MM.1S (cell line): ENCODE measurements at regions not wholly inside any gene's neighbourhood (a gene's known extent, or its start where the extent isn't known, plus 50 kb on each side); places are given as distances from the start of the nearest gene placed in this dataset.

Experiments used
- DNase-seq: peaks from one replicate; pipeline ENCODE4 v3.0.0-alpha.2; 2015
- H2AFZ ChIP-seq: fragments of 300-600 bp; sonication (generic); 2 replicates; pipeline ENCODE4 v1.6.0; 2016; ENCODE audit warnings: antibody characterized with exemption, low read length
- H3F3A ChIP-seq: fragments of 300-600 bp; sonication (generic); 2 replicates; pipeline ENCODE4 v1.6.1; 2016; ENCODE audit warnings: mild to moderate bottlenecking, antibody characterized with exemption, low read length, moderate library complexity, mixed read lengths; ENCODE audit not compliant: insufficient read depth
- H3K27ac ChIP-seq: fragments of 300-600 bp; sonication (generic); 2 replicates; pipeline ENCODE4 v1.5.1; 2016; ENCODE audit warnings: mild to moderate bottlenecking, low read length
- H3K27me3 ChIP-seq: fragments of 300-600 bp; sonication (generic); replicated peaks from 2 replicates; pipeline ENCODE4 v1.6.0; 2016; ENCODE audit warnings: low read length; ENCODE audit not compliant: insufficient read depth
- H3K36me3 ChIP-seq: fragments of 300-600 bp; sonication (generic); replicated peaks from 2 replicates; pipeline ENCODE4 v1.6.1; 2016; ENCODE audit warnings: mild to moderate bottlenecking, low read length, mixed read lengths; ENCODE audit not compliant: insufficient read depth
- H3K4me1 ChIP-seq: fragments of 300-600 bp; sonication (generic); 2 replicates; pipeline ENCODE4 v1.6.1; 2016; ENCODE audit warnings: low read length, mixed read lengths
- H3K4me2 ChIP-seq: fragments of 300-600 bp; sonication (generic); 2 replicates; pipeline ENCODE4 v1.6.0; 2016; ENCODE audit warnings: low read depth, low read length
- H3K4me3 ChIP-seq: fragments of 300-600 bp; sonication (generic); 2 replicates; pipeline ENCODE4 v1.5.1; 2016; ENCODE audit warnings: low read length, mixed read lengths
- H3K79me2 ChIP-seq: fragments of 300-600 bp; sonication (generic); 2 replicates; pipeline ENCODE4 v1.6.1; 2016; ENCODE audit warnings: mixed run types, low read length, mixed read lengths
- H3K9ac ChIP-seq: fragments of 300-600 bp; sonication (generic); 2 replicates; pipeline ENCODE4 v1.6.1; 2016; ENCODE audit warnings: low read length, mixed read lengths
- H3K9me2 ChIP-seq: fragments of 300-600 bp; sonication (generic); replicated peaks from 2 replicates; pipeline ENCODE4 v1.6.1; 2016; ENCODE audit warnings: mild to moderate bottlenecking, low read length, mixed read lengths; ENCODE audit not compliant: insufficient read depth
- H3K9me3 ChIP-seq: fragments of 300-600 bp; sonication (generic); replicated peaks from 2 replicates; pipeline ENCODE4 v1.6.1; 2016; ENCODE audit warnings: mild to moderate bottlenecking, low read length, mixed read lengths; ENCODE audit not compliant: insufficient read depth
- H4K20me1 ChIP-seq: fragments of 300-600 bp; sonication (generic); 2 replicates; pipeline ENCODE4 v1.6.1; 2016; ENCODE audit warnings: mild to moderate bottlenecking, low read length, moderate library complexity, mixed read lengths; ENCODE audit not compliant: insufficient read depth
- EZH2 ChIP-seq: fragments of 300-600 bp; sonication (generic); optimal IDR thresholded peaks from 2 replicates; pipeline ENCODE3; 2017; ENCODE audit warnings: low read depth, mild to moderate bottlenecking, antibody characterized with exemption, low read length, mixed read lengths
- EZH2phosphoT487 ChIP-seq: fragments of 300-600 bp; sonication (generic); IDR thresholded peaks from 2 replicates; pipeline ENCODE4 v1.6.1; 2018; ENCODE audit warnings: antibody characterized with exemption, low read length
- TF ChIP-seq, protein P1 (sequence below): fragments of 300-600 bp; sonication (generic); IDR thresholded peaks from 2 replicates; pipeline ENCODE4 v1.5.1; 2016; ENCODE audit warnings: antibody characterized with exemption, low read length, mixed read lengths

DNA sequence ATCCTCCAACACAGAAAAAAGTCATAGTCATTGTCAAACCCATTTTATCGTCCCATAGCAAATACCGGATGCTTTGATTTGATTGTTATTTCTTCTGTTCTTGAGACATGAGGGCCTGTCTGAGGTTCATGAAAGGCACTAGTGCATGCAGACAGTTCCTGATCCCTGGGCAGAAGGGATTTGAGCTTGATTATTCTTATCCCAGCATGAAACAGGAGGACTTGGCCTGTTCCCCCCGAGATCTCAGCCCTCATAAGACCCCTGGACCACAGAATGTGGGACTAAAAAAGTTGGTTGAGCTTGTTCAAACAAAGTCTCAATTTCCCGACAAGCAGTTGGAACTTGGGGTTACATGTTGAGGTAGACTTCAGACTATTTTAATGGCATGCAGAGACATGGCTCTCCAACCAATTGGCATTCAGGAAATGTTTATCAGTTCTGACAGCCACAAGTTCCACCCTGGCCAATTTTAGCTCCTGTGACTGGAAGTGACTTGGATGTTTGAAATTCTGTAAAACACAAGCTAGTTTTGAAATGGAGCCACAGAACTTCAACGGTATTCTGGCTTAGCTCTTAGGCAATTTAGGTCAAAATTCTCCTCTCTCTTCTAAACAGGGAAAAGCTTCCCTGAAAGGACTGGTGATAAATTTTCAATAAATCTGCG, 366.9 kb upstream of the SLC14A2 start:
- Histone ChIP-seq H3K4me3 (no peak overlapping the region), H3K4me2 (no peak overlapping the region), H2AFZ (no peak overlapping the region), H3K27ac (no peak overlapping the region), H3K27me3 (no peaks in the 10 kb centered on the region), H4K20me1 (no peaks in the 10 kb centered on the region), H3K79me2 (no peaks in the 10 kb centered on the region), H3K9me3 (no peaks in the 10 kb centered on the region), H3K4me1 (no peaks in the 10 kb centered on the region), H3K36me3 (no peaks in the 10 kb centered on the region), H3K9me2 (no peaks in the 10 kb centered on the region), H3F3A (no peaks in the 10 kb centered on the region), H3K9ac (no peak overlapping the region)
- TF ChIP-seq EZH2: no peak
- TF ChIP-seq, protein P1, sequence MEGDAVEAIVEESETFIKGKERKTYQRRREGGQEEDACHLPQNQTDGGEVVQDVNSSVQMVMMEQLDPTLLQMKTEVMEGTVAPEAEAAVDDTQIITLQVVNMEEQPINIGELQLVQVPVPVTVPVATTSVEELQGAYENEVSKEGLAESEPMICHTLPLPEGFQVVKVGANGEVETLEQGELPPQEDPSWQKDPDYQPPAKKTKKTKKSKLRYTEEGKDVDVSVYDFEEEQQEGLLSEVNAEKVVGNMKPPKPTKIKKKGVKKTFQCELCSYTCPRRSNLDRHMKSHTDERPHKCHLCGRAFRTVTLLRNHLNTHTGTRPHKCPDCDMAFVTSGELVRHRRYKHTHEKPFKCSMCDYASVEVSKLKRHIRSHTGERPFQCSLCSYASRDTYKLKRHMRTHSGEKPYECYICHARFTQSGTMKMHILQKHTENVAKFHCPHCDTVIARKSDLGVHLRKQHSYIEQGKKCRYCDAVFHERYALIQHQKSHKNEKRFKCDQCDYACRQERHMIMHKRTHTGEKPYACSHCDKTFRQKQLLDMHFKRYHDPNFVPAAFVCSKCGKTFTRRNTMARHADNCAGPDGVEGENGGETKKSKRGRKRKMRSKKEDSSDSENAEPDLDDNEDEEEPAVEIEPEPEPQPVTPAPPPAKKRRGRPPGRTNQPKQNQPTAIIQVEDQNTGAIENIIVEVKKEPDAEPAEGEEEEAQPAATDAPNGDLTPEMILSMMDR: no peak
- TF ChIP-seq EZH2phosphoT487: no peak
- no peak for DNase-seq

DNA sequence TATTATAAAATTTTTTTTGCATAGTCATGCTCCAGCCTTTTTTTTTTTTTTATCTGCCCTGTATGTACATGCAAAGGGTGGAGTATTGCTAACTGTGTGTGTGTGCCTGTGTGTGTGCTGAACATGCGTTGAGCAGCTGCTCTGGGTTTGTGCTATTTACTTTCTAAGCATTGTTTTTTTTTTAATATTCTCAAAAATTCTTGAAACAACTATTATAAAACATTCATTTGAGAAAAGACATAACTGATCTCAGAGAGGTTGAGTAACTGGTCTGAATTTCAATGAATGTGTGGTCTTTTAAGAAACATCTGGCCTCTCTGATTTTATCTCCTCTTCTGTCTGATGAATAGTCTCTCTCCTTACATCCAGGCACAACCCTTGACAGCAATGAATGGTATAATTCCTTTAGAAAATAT, 366.0 kb upstream of the SLC14A2 start:
- no peaks in the 10 kb centered on the region for H3K36me3 ChIP-seq
- no peaks in the 10 kb centered on the region for H3K9me2 ChIP-seq
- TF ChIP-seq, protein P1: no peak
- no peak for TF ChIP-seq EZH2phosphoT487
- no peak for TF ChIP-seq EZH2
- H3K79me2 ChIP-seq: no peaks in the 10 kb centered on the region
- no peaks in the 10 kb centered on the region for H3F3A ChIP-seq
- no peaks in the 10 kb centered on the region for H3K27me3 ChIP-seq
- no peaks in the 10 kb centered on the region for H3K4me1 ChIP-seq
- no peak overlapping the region for H3K27ac ChIP-seq
- H3K9me3 ChIP-seq: no peaks in the 10 kb centered on the region
- no peaks in the 10 kb centered on the region for H4K20me1 ChIP-seq
- H3K4me2 ChIP-seq: no peak overlapping the region
- H3K4me3 ChIP-seq: no peak overlapping the region
- no peak overlapping the region for H2AFZ ChIP-seq
- H3K9ac ChIP-seq: no peak overlapping the region
- DNase-seq: no peak

DNA sequence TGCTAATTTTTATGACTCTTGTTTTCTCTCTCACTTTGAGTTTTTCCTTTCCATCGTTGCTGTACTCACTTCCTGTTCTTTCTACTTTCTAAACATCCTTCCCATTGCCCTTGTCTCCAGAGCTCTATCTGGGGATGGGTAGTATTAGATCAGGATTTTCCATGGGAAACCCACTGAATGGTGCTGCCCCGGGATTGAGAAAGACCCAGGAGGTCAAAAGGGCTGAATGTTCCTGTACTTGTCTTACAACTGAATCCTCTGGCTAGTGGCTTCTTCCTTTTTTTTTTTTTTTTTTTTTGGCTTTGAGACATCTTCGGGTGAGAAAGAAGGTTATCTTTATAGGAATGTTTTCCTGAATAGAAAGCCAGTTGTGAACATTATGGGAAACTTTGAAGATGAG, 364.8 kb upstream of the SLC14A2 start:
- TF ChIP-seq EZH2: no peak
- TF ChIP-seq EZH2phosphoT487: no peak
- TF ChIP-seq, protein P1: no peak
- H2AFZ ChIP-seq: no peak overlapping the region

More for the DNA sequence above, 364.8 kb upstream of the SLC14A2 start:
- no peaks in the 10 kb centered on the region for H4K20me1 ChIP-seq
- H3K4me2 ChIP-seq: no peak overlapping the region
- H3K4me3 ChIP-seq: no peak overlapping the region
- no peaks in the 10 kb centered on the region for H3K36me3 ChIP-seq
- no peak overlapping the region for H3K9ac ChIP-seq
- no peak overlapping the region for H3K27ac ChIP-seq
- no peak for DNase-seq
- no peaks in the 10 kb centered on the region for H3K27me3 ChIP-seq
- H3K9me3 ChIP-seq: no peaks in the 10 kb centered on the region
- no peaks in the 10 kb centered on the region for H3F3A ChIP-seq
- H3K4me1 ChIP-seq: no peaks in the 10 kb centered on the region
- no peaks in the 10 kb centered on the region for H3K9me2 ChIP-seq
- H3K79me2 ChIP-seq: no peaks in the 10 kb centered on the region
